OCI-M2 (cell line): ENCODE measurements at regions not wholly inside any gene's neighbourhood (a gene's known extent, or its start where the extent isn't known, plus 50 kb on each side); places are given as distances from the start of the nearest gene placed in this dataset.
A peak's percentile ranks its signal among the peaks of the same experiment; 100 is the strongest.
"Not testable (repeated sequence)": the region's sequence is repeated elsewhere in the genome, so short reads cannot be mapped to it uniquely, and the experiment has no call there.

ENCODE experiments used
- DNase-seq: peaks from one replicate; lab custom pipeline; 2025; ENCODE audit not compliant: unreplicated experiment; lab: John Stamatoyannopoulos, UW

DNA sequence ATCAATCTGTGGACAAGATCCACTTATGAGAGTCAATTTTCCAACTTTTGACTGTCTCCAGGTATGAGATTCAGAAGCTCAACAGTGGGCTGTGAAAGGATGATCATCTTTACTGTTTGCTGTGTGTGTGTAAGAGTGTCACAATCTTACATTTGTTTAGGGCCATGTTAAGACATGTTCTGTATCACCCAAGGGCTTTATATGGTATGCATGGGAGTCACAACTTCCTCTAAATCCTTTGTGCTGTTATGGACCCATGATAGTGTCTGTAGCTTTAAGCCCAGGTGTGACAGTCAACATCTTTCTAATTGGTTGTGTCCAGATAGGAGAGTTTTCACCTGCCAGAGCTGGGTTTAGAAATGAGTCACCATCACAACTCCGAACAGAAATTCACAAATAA, 70.2 kb downstream of the ZNF726 start:
- DNase-seq = not testable (repeated sequence)

DNA sequence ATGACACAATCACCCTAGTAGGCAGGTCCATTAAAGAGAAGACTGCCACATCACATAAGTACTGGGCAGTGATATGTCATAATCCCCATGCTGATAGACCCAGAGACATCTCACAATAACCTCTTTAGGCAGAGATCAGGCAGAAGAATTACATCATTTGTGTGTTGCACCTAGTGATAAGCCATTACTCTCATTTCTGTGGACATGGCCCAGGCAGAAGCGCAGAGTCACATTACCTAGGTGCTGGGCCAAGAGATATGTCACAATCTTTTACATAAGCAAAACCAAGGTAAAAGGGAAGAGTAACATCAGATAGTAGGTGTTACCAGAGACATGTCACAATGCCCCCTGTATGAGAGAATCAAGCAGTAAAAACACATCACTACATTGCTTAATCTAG, 71.9 kb downstream of the ZNF726 start:
- DNase-seq = no peak

DNA sequence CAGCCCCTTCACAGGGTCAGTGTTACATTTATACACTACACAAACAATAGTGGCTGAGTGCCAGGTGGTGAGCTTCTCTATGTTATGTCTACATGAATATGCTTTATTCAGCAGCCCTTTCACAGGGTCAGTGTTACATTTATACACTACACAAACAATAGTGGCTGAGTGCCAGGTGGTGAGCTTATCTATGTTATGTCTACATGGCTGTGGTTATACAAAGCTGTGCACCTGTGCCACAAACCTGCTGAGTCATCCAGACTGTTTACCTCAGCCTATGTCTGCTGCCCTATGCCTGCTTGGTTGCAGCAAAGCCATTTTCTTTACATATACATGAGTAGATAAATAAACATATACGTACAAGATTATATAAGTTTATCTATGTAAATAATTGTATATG, 76.5 kb downstream of the ZNF726 start:
- no peak for DNase-seq

DNA sequence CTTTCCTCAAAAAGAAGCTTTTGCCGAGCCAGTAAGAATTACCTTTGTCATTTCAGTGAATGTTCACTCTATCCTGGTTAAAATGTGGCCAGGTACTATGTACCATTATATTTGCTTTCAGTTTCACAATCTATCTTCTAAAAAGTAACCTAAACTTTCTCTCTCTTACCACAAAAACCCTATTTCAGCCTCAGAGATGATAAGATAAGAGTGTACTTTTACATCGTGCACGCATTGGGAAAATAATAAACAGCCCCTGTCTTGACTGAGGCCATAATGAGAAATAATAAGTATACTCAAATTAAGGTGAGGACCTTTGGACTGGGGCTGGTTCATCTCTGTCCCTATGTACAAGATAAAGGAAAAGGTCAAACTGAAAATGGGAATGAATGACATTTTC, 77.7 kb downstream of the ZNF726 start:
- no peak for DNase-seq

DNA sequence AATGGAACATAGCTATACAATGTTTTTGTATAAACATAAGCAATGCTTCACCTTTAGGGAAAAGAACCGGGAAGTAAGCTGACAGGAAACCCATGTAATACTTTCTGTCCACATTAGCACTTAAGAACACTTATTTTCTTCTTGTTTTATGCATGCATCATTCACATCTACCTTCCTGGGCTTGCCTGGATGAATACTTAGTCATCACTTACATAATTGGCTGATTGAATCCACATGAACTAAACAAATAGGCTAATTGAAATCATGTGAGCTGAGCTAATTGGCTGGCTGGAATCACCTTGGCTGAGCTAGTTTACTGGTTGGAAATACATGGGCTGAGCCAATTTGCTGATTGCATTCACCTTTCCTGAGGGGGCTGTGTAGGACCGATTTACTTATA, 78.8 kb downstream of the ZNF726 start:
- DNase-seq = no peak

DNA sequence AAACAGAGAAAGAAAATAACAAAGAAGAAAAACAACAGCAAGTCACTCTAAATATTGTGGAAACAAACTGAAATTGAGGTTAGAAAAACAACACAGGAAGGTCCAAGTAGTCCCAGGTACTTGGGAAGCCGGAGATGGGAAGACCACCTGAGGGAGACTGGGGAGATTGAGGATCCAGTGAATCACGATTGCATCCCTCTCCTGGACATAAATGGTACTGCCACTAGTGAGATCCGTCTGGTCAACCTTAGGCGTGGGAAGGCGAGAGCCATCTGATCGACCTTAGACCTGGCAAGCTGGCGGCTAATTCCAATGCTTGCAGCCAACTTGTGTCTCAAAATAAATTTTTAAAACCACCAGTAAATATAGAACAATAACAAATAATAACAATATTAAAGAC, 81.9 kb downstream of the ZNF726 start:
- DNase-seq = no peak

DNA sequence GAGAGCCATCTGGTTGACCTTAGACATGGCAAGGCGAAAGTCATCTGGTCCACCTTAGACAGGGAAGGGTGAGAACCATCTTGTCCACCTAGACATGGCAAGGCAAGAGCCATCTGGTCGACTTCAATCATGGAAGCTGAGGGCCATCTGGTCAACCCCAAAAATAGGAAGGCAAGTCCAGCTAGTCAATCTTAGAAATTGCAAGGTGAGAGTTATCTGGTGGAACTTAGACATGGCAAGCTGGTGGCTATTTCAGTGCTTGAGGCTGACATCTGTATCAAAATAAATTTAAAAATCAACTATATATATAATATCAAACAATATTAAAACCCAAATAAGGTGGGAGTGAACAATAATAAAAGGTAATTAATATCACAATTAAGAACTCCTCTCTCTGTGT, 83.9 kb downstream of the ZNF726 start:
- DNase-seq = no peak

DNA sequence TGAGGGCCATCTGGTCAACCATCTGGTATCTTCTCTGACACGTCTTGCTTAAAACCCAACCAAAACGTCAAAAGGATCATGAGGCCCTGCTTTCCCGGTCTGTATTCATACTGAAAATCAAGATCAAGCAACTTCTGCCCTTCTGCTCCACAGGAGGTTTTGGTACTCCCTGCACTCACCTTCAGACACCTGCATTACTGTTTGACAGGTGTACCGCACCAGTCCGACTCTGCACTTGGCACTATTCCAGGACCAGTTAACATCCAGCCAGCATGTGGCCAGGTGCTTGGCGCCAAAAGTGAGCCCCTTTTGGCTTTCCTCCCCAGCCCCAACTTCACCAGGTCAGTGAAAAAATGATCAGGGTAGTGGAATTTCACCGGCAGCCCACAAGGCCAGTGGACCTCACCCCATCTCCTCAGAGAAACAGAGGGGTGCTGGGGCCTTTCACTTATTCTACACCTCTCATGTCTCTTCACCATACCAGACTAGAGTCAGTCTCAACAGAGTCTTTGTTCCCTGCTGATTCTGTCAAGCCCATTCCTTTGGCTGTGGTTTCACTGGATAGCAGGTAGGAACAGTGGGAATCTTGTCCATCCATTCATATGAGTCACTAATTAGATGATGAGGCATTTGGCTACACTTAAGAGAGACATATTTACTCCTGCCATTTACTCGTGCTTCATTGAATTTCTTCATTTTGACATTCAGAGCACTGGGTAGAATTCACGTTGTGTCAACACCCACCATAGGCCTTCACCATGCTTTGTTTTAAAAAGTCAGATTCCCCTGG, 85.3 kb downstream of the ZNF726 start:
- no peak for DNase-seq

DNA sequence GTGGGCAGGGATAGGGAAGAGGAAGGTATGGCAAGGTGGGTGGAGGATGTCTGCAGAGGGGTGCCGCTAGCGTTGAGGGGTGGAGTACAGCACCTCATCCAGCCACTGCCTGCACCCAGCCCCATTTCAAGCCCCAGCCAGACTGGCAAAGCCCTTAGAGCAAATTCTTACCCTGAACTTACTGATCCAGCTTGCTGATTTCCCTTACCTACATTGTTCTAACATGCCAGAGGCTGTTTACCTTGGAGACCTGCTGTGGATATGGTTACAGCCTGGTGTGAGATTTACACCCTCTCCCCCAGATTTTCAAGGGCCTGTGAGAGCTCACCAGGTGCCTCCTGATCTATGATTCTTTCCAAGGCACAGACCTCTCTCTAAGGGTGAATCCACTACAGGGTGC, 86.0 kb downstream of the ZNF726 start:
- no peak for DNase-seq

DNA sequence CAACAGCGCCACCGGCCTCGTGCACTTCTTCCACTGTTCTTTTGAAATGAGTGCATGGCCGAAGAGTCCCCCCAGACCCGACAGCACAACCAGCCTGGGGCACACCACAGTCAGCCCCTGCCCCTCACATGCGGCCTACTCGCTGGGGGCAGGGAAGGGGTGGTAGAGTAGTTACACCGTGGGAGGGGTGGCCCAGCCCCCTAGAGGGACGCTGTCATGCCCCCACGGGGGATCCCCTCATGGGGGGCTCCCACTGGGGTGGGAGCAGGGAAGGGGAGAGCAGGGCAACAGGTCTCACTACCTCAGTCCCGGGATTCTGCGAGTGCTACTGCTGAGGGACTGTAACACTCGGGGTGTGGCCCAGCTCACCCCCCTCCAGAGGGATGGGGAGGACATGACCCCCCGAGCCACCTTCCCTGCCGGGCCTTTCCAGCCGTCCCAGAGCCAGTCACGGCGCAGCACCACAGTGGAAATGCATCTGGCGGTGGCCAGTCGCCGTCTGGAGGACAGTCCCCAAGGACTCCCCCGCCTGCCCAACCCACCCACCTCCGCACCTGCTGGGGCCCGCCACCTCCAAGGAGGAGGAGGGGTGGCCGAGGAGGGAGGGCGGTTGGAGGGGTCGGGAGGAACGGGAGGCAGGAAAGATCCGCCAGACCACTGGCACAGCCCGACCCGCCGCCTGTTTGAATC, 84.6 kb upstream of the ZNF254 start:
- DNase-seq = no peak

DNA sequence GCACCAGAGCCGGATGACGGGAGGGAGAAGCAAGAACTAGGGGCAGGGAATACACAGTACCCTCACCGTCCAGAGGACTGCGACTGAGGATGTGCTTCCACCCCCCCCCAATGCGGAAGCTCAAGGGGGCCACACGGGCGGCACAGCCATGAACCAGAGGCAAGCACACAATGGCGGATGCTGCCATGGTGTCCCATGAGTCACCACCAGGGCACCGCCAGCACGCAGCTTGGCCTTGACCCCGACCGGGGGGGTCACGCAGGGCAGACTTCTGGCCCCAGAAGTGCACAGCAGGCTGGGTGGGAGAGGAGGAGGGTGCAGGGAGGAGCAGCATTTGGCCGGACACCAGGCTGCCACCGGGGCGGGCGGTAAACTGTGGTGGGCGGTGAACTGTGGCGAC, 83.5 kb upstream of the ZNF254 start:
- DNase-seq = no peak

DNA sequence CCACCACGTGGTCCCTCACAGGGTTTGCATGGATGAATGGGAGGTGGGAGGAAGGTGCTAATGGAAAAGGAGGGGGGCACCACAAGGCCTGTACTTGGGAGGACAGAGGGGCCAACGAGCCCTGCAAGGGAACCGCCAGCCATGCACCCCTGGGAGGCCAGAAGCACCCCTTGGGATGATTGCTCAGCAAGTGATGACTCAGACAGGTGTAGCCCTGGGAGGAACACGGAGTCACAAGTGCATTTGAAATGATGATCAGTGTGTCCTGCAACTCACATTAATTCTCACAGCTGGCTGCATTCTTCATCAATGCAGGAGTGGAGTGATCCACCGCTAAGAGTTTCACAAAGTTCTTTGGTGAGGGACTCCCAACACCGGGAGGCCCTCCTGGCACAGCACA, 82.8 kb upstream of the ZNF254 start:
- DNase-seq = no peak

DNA sequence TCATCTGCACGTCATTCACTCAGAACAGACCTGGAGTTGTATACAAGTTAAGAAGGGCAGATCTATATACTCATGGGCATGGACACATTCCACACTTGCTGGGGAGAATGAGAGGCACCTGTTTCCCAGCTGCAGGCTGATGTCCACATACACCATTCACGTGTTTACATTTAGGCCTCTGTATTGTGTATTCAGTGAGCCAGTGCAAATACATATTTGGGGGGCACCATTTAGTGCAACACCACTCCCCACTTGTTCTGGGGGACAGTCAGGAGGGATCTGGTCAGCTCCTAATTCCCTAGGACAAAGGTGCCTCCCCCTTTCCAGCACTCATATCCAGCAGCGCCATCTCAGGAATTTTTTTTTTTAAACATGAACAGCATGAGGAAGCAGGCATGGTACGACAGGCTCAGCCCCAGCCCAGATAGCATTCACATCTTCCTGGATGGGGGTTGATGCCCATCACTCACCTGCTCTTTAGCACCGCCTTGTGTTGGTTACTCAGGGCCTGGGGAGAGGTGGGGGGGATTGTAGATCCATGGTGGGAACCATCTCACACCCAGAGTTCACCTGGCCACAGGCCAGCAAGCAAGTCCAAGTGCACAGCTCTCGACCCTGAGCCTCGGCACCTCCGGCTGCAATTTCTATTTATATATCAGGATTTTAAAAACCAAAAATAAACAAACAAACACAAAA, 56.9 kb upstream of the ZNF254 start:
- no peak for DNase-seq

DNA sequence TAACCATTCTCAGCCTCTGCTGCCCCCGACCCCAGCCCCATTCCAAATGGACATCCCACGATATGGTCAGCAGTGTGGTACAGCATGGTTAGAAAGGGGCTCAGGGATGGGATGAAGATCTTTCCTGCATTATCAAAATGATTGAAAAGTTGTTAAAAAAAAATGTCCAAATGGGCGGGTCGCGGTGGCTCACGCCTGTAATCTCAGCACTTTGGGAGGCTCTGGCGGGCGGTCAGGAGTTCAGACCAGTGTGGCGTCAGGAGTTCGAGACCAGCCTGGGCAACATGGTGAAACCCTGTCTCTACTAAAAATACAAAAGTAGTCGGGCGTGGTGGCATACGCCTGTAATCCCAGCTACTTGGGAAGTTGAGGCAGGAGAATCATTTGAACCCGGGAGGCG, 54.3 kb upstream of the ZNF254 start:
- no peak for DNase-seq

DNA sequence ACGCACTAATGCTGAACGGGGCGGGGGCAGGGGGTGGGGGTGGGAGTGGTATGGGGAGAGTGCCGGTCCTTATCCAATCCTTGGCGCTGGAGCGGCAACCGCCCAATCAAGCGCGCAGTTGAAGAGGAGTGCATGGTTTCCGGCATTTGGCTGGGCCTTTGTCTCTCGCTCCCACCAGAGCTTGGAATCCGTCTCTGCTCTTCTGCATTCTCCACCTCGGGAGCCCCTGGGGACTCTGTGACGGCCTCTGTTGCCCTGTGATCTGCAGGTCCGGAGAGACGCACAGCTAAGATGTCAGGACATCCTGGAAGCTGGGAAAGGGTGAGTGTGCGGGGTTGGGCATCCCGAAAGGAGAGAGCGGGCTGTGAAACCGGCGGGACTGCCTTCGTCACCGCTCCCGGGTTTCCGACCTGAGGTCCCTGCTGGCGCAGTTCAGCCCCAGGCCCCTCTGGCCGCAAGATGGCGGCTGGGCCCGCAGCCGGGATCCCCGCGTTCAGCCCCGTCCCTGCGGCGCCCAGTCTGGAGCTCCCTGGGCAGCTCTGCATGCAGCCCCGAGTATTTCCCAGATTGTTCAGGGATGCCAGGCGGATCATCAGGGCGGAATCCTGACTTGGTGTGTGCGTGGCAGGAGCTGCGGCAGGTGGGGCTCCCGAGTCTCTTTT, 53.6 kb upstream of the ZNF254 start:
- DNase-seq = peak; percentile 81

DNA sequence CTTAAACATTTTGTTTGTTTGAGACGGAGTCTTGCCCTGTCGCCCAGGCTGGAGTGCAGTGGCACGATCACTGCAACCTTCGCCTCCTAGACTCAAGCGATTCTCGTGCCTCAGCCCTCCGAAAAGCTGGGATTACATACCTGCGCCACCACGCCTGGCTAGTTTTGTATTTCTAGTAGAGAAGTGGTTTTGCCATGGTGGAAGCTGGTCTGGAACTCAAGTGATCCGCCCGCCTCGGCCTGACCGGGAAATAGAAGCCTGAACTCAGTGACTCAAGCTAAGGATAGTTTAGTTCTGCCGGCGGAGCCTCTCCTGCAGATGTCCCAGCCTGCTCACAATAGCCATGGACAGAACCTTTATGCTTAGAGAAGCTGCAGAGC, 53.0 kb upstream of the ZNF254 start:
- DNase-seq = no peak

DNA sequence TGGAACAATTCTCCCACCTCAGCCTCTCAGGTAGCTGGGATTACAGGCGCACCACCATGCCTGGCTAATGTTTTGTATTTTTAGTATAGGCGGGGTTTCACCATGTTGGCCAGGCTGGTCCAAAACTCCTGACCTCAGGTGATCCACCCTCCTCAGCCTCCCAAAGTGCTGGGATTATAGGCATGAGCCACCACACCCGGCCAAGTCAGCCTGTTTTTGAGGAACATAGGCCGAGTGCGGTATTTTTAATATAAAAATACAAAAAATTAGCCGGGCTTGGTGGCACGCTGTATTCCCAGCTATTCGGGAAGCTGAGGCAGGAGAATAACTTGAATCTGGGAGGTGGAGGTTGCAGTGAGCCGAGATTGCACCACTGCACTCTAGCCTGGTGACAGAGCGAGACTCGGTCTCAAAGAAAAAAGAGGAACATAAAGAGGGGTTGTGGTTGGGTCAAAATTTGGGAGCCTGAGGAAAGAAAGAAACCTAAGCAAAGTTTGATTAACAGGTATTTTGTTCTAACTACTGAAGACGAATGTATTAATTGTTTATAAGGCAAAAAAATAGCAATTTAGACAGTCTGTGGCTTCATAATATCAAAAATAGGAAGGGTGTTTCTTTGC, 51.6 kb upstream of the ZNF254 start:
- DNase-seq = not testable (repeated sequence)
